ENCODE measurements at regions not wholly inside any gene's neighbourhood (a gene's known extent, or its start where the extent isn't known, plus 50 kb on each side); places are given as distances from the start of the nearest gene placed in this dataset.

DNA sequence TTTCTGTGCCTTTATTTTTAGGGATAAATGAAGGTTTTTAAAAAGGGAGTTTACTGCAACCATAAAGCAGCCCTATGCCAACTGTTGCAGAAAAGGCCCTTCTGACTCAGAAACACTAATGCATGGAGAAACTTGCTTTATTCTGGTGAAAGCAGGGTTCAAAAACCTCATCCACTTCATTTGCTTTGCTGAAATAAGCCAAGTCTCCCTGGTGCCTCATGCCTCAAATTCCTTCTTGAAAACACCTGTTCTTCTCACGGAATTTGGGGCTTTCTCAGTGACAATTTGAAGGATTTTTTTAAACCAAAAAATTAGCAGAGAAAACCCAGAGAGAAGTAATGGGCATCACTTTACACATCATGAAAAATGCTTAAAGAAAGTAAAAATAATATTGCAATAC lies 349.0 kb downstream of the PCDH7 start:
- DNase-seq: no peak

GRCh38 chr4:31071508-31072486 lies 351.6 kb downstream of the PCDH7 start:
- DNase-seq: no peak

DNA sequence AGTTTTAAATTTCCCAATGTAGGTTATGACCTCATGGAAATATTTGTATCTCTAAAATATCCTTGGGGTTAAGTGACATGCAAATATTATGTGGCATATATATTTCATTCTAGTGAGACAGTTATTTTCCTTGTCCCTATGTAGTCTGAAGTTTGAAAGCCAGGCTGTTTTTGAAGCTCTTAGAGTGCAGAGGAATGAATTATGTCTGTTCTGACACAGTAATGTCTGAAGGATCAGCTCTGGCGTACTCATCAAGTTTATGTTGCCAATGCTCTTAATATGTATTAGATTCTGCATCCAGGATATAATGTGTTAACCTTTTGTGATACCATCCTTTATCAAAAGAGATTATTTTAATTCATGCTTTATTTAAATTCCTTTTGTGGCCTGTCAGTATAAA lies 355.8 kb downstream of the PCDH7 start:
- no peak for DNase-seq

GRCh38 chr4:31078661-31079060 lies 358.5 kb downstream of the PCDH7 start:
- DNase-seq: no peak

- DNase-seq: no peak
Observed at GRCh38 chr4:31080887-31081286, 360.7 kb downstream of the PCDH7 start.

DNA sequence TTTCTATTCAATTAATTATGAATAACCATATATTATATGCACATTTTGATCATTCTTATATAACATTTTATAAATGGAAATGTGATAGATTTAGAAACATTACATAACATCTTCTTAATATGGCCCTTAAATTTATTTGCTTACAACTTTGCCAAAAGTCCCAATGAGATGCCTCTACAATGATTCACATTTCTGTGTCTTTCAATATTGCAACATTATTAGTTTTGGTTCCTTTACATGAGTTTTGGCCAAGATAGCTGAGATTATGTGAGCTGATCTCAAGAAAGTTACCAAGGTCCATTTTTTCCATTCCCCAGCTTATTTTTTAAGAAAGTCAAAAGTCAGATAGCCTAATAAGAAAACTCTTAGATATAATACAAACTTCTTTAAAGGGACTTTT lies 361.2 kb downstream of the PCDH7 start:
- DNase-seq: no peak

GRCh38 chr4:31083456-31083855 lies 363.3 kb downstream of the PCDH7 start:
- DNase-seq: no peak

DNA sequence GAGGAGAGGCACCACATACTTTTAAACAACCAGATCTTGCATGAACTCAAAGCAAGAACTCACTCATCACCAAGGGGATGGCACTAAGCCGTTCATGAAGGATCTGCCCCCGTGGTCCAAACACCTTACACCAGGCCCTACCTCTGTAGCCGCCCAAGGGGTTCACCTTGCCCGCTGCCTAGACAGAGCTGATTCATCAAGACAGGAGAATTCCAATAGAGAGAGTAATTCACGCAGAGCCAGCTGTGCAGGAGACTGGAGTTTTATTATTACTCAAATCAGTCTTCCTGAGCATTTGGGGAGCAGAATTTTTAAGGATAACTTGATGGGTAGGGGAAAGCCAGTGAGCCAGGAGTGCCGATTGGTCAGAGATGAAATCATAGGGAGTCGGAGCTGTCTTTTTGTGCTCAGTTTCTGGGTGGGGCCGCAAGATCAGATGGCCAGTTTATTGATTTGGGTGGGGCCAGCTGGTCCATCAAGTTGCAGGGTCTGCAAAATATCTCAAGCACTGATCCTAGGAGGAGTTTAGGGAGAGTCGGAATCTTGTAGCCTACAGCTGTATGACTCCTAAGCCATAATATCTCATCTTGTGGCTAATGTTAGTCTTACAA lies 364.7 kb downstream of the PCDH7 start:
- DNase-seq: no peak

- no peak for DNase-seq
Observed at GRCh38 chr4:31085689-31086088, 365.5 kb downstream of the PCDH7 start.

DNA sequence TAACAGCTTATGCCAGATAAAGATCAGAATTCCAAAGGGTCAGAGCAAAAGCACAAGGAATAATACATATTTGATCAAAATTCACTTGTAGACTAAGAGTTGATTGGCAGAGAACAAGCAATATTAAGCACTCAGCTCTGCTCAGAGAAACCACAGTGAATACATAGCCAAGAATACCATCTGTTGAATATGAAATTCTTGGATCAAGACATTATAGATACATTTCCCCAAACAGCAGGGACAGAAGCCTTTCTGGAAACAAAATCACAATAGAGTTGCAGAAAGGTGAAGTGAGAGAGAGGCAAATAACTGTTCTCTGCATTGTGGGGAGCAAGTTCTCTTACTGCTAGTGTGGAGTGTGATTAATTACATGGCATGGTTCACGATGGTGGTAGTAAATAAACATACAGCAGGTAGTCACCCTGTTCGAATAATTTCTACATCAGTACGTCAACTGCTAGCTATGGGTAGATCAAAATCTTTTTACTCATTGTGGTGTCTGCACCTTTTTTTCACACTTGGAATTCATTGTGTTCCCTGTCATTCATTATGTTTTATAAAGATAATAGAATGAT lies 366.7 kb downstream of the PCDH7 start:
- peak; percentile 69 for DNase-seq

GRCh38 chr4:31088600-31089230 lies 368.5 kb downstream of the PCDH7 start:
- peak; percentile 74 for DNase-seq

DNA sequence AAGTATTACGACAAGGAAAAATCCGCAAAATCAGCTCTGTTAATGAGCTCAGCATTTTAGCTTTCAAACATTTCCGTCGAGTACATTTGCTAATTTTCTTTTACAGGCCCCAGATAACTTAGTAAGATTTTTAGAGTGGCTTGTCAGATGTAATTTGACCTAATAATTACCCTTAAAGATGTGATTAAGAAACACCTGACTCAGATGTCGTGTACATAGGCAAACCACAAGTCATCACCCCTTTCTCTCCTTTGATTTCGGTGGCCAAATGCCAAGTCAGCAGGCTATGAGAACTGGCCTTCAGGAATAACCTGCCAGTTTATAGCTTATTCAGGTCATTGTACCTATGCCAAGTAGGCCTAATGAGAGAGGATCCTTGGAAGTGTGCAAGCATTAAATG lies 369.6 kb downstream of the PCDH7 start:
- peak; percentile 93 for DNase-seq

- DNase-seq: no peak
Observed at GRCh38 chr4:31094474-31094873, 374.3 kb downstream of the PCDH7 start.

GRCh38 chr4:31097999-31098398 lies 377.8 kb downstream of the PCDH7 start:
- no peak for DNase-seq

DNA sequence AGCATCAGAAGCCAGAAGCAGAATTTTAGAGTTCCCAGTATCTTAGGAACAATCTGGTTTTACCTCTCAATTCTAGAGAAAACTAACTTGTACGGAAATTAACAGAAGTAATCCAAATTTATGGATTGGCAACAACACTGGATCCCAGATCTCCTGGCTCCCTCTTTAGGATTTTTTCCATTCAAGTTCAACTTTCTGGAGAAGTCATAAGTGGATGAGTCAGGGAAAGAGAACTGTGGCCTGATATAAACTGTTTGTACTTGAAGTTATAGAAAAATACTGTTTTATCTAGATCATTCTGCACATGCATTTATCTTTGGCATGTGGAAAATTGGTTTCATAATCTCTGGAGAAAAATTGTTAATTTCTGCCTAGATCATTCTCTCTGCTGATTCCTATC lies 380.4 kb downstream of the PCDH7 start:
- no peak for DNase-seq

DNA sequence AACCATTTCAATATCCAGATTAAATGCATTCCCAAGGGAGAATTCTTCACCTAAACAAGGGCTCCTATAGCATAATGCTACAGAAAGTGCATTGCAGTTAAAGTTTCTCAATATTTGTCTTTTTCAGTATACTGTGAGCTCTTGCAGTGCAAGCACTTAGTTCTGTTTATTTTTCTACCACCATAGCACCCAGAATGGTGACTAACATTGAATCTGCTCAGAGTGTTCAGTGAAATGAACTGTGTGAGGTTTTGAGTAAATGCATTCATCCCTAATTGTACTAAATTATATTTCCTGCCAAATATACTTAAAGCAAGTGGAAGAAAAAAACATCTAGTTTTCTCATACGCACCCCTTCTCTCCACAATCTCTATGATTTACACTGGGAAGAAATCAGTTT lies 383.9 kb downstream of the PCDH7 start:
- peak; percentile 75 for DNase-seq

DNA sequence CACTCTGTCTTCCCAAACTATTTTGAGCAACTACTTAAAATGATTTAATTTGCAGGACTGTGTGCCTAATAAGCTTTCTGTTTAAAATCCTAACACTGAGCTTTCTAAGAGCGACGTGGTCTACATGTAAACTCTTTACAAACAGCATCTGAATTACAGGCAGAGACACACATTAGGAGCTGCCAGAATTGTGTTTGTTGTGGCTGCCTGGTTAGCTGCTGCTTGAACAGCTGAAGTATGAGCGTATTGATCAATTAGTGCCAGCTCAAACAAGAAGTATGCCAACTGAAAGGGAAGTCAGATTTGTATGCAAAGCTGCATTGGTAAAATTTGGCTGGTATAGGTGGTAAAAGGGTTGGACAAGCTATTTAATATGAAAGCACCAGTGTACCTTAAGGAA lies 384.4 kb downstream of the PCDH7 start:
- peak; percentile 67 for DNase-seq

- no peak for DNase-seq
Observed at GRCh38 chr4:31106419-31106818, 386.2 kb downstream of the PCDH7 start.

DNA sequence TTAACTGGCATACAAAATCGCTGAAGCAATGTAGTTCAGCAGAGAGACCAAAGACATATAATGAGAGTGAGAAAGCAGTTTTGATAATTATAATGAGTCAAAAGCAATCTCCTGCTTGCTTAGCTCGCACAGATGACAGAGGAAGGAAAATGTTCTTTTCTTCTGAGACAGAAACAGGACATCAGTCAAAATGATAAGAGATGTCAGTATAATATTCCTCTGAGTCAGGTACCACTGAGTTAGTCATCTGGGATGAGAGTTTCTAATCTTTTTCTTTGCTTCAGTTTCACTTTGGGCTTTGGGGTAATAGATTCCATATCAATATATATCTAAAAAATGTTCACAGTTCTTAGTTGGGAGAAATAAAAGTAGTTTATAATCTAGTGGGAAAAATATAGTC lies 387.2 kb downstream of the PCDH7 start:
- DNase-seq: peak; percentile 24

GRCh38 chr4:31108762-31109161 lies 388.6 kb downstream of the PCDH7 start:
- DNase-seq: no peak

DNA sequence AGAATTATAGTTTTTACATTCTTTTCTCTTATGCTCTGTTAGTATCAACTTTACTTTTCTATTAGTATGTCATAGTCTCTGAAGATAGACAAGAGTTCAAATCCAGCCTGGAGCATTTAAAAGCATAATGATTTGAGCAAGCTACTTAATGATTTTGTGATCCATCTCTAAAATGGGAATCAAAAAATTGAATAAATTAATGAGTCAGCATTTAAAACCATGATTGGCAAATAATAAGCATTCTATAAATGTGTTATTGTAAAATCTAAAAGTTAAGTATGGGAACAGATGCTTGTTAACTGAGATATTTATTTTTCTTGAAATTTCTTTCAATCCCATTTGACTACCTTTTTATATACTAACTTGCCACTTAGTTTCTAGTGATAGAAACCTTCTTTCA lies 391.6 kb downstream of the PCDH7 start:
- DNase-seq: no peak

GRCh38 chr4:31114816-31115215 lies 394.6 kb downstream of the PCDH7 start:
- DNase-seq: no peak

DNA sequence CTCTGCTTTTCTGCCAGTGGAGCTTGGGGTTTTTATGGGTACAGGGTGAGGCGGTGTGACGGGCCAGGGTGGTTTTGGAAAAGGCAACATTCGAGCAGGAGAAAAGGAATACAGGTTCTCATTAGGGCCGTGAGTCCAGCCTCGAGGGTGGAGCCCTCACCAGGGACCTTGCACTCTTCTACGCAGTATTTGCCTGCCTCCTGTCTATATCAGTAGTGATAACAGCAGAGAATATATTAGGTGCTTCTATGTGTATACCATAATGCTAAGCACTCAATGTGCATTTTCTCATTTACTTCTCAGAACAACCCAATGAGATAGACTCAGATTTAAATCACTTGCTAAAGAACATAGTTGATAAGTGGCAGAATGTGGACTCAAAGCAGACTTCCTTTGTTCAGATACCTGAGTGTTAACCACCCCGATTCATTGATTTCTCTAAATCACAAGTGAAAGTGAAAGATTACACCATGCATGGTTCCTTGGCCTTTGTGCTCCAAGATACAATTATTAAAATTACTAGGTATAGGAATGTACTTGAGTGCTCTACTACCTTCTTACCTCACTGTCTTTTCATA lies 403.9 kb downstream of the PCDH7 start:
- DNase-seq: peak; percentile 3

Data from NCI-H69 (cell line).